Common myeloid progenitor, CD34-positive (primary cell): ENCODE measurements at regions not wholly inside any gene's neighbourhood (a gene's known extent, or its start where the extent isn't known, plus 50 kb on each side); places are given as distances from the start of the nearest gene placed in this dataset.

Experiments
- CTCF ChIA-PET: fragments of 350-600 bp; sonication (Branson Sonifier 250); formaldehyde crosslinking; loops from one replicate; lab custom pipeline; 2021; ENCODE audit warnings: antibody characterized with exemption; lab: Charles Lee
- POLR2A ChIA-PET: fragments of 350-600 bp; sonication (Branson Sonifier 250); formaldehyde crosslinking; loops from one replicate; lab custom pipeline; 2021; ENCODE audit warnings: antibody characterized with exemption; lab: Charles Lee
- DNase-seq, 3 donors: peaks; one replicate each; pipeline versions ENCODE4 v3.0.0 to v3.0.0-alpha.2; 2013
- H3K27ac ChIP-seq, 2 experiments: 1 replicate in 1 of 2; 2 replicates in 1 of 2; pipeline ENCODE4 v1.7.0; 2013; ENCODE audit warnings: inconsistent platforms in 2 of 2, low read length in 2 of 2, mild to moderate bottlenecking in 2 of 2, low read depth in 1 of 2, moderate library complexity in 1 of 2; ENCODE audit not compliant: severe bottlenecking in 2 of 2, insufficient read depth in 1 of 2, poor library complexity in 1 of 2
- H3K27me3 ChIP-seq, 5 experiments: replicated peaks in 2 of 5; 1 replicate in 3 of 5; 2 replicates in 2 of 5; pipeline versions ENCODE4 v1.6.1 to v1.7.0; 2013; ENCODE audit warnings: low read length in 4 of 5, mild to moderate bottlenecking in 2 of 5, moderate library complexity in 2 of 5, inconsistent platforms in 1 of 5; ENCODE audit not compliant: insufficient read depth in 5 of 5, control insufficient read depth in 4 of 5
- H3K36me3 ChIP-seq, 4 experiments: 1 replicate in 2 of 4; 2 replicates in 2 of 4; pipeline versions ENCODE4 v1.6.1 to v1.7.0; 2013; ENCODE audit warnings: low read length in 3 of 4, control low read depth in 1 of 4, mild to moderate bottlenecking in 1 of 4; ENCODE audit not compliant: control insufficient read depth in 4 of 4, insufficient read depth in 4 of 4
- H3K4me1 ChIP-seq, 4 experiments: 1 replicate in 3 of 4; 2 replicates in 1 of 4; pipeline versions ENCODE4 v1.6.1 to v1.7.1; 2013; ENCODE audit warnings: low read length in 3 of 4, mild to moderate bottlenecking in 3 of 4, control low read depth in 1 of 4, inconsistent platforms in 1 of 4, moderate library complexity in 1 of 4; ENCODE audit not compliant: control insufficient read depth in 4 of 4, insufficient read depth in 4 of 4; ENCODE audit errors: control extremely low read depth in 1 of 4
- H3K4me3 ChIP-seq, 7 experiments: 1 replicate in 4 of 7; 2 replicates in 3 of 7; pipeline versions ENCODE4 v1.5.1 to v1.7.0; 2013; ENCODE audit warnings: mild to moderate bottlenecking in 7 of 7, low read length in 6 of 7, moderate library complexity in 6 of 7, inconsistent platforms in 2 of 7, low read depth in 2 of 7, control low read depth in 1 of 7; ENCODE audit not compliant: insufficient read depth in 4 of 7, control insufficient read depth in 1 of 7; ENCODE audit errors: extremely low read depth in 1 of 7
- H3K9me3 ChIP-seq, 5 experiments: 1 replicate in 4 of 5; 2 replicates in 1 of 5; pipeline versions ENCODE4 v1.6.1 to v1.7.1; 2013; ENCODE audit warnings: low read length in 4 of 5, mild to moderate bottlenecking in 2 of 5, inconsistent platforms in 1 of 5, low read depth in 1 of 5, moderate library complexity in 1 of 5; ENCODE audit not compliant: control insufficient read depth in 4 of 5, insufficient read depth in 2 of 5; ENCODE audit errors: control extremely low read depth in 1 of 5
- WGBS: methylation state at CpG from one replicate; pipeline ENCODE4 v1.1.5; 2013; ENCODE audit not compliant: insufficient coverage; 5-methylcytosine and 5-hydroxymethylcytosine counted together

DNA sequence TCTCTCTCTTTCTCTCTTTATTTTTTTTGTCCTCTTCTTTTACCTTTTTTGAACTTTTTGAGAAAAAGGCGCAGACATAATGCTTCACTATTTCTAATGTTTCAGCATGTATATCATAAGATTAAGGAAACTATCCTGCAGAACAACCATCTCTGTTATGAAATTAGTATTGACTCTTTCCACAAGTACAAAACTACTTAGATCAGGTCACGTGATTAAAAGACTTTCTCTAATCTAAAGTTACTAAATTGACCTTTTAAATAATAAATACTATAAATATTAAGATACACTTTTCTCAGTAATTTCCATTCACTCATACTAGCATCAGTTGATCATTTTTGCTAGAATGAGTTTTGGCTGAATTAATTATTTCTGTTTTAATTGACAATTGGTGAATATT is 844.5 kb upstream of the LRFN5 start:
- CTCF ChIA-PET: no interaction called here
- WGBS: no CpG with 5 or more reads among the region's 2 CpGs
- Histone ChIP-seq H3K4me1 (no peaks in the 10 kb centered on the region), H3K27me3 (no peaks in the 10 kb centered on the region), H3K36me3 (no peaks in the 10 kb centered on the region), H3K9me3 (no peaks in the 10 kb centered on the region), H3K27ac (no peak overlapping the region), H3K4me3 (no peak overlapping the region)
- POLR2A ChIA-PET: interaction anchor here (0.5 kb wide), 1 partner anchor 13 kb away, joined by 7 read pairs; no protein-coding TSS in a partner anchor
- DNase-seq: no peak

DNA sequence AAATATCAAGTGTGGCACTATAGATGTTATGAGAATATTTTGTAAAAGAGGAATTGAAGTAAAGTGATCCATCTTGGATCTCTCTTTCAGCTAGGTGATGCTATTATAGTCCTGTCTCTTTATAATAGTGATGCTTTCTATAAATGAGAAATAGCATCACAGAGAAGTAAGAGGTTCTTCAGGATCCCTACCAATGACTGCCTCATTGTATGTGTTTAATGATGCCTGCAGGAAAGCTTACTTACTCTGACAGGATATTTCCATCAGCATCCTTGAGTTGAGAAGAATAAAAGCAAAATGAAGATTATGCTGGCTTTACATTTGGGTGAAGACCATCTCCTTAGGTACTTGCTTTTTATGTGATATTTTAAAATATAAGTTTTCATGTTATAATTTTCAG is 846.0 kb upstream of the LRFN5 start:
- ChIA-PET POLR2A (no interaction called here), CTCF (no interaction called here)
- Histone ChIP-seq H3K36me3 (no peaks in the 10 kb centered on the region), H3K4me3 (no peak overlapping the region), H3K27me3 (no peaks in the 10 kb centered on the region), H3K27ac (no peak overlapping the region), H3K4me1 (no peaks in the 10 kb centered on the region), H3K9me3 (no peaks in the 10 kb centered on the region)
- DNase-seq: no peak

DNA sequence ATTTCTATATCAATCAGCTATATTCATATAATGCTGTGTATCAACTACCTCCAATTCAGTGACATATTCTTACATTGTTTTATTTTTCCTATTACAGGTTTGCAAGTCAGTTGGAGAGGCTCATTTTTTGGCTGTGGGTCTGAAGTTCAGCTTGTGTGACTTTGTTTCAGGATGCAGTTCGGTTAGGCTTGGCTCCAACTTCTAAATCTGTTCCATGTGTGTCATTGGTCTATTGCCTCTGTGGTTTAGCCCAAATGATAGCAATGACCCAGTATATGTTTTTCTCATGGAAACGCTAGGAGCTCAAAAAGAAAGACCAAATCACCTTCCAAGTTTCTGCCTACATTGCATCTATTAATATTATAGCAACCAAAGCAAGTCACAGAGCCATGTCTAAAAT is 848.6 kb upstream of the LRFN5 start:
- no peak overlapping the region for H3K4me3 ChIP-seq
- 88% methylated on average over 1 of the region's 2 CpGs for WGBS
- CTCF ChIA-PET: no interaction called here
- H3K9me3 ChIP-seq: peaks cover 0 to 3% (median 0%) of the 10 kb centered on the region in 5 experiments
- no peaks in the 10 kb centered on the region for H3K4me1 ChIP-seq
- DNase-seq: no peak
- POLR2A ChIA-PET: no interaction called here
- no peaks in the 10 kb centered on the region for H3K27me3 ChIP-seq
- H3K27ac ChIP-seq: no peak overlapping the region
- no peaks in the 10 kb centered on the region for H3K36me3 ChIP-seq

DNA sequence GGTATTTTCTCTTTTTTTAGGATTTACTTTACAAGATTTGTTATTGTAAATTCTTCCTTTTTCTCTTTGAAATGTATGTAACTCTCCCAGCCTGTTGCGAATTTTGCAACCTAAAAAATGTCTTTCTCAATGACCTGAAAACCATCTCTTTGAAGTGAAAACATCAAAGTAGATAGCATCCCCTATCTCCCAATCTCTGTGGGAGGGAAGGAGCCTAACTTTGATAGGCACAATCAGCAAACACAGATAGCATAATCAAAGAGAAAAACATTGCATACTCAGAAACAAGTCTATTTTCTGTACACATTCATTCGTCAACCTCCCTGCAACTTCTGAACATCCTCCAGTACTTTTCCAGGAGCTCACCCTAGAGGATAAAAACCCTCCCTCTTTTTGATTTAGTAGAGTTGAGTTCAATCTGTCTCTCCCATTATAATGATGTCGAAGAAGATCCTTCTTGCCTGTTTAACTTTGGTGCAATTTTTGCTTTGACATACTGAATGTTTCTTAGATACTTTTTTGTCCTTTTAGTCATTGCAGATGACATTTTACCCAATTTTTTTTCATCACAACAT is 849.2 kb upstream of the LRFN5 start:
- Histone ChIP-seq H3K4me3 (no peak overlapping the region), H3K27ac (no peak overlapping the region), H3K9me3 (peaks cover 0 to 3% (median 0%) of the 10 kb centered on the region in 5 experiments), H3K27me3 (no peaks in the 10 kb centered on the region), H3K4me1 (no peaks in the 10 kb centered on the region), H3K36me3 (no peaks in the 10 kb centered on the region)
- DNase-seq: no peak
- 50% methylated on average over 1 of the region's 3 CpGs for WGBS
- ChIA-PET POLR2A (no interaction called here), CTCF (no interaction called here)

DNA sequence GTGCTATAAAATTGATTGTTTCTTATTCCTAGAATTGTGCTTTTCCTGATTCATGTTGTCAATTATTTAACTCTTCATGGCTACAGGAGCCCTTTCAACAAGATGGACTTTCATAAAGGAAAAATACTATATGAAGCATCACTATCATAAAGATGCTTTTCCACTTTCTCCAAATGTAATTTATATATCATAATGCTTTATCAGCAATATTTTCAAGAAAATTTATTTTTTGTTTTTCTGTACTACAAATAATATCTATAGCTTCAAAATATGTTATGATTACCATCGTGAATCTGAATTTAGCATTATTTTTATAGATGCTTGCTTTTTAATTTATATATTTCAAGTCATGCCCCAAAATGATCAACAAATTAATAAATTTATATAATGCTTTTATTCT is 873.5 kb upstream of the LRFN5 start:
- ChIA-PET POLR2A (no interaction called here), CTCF (no interaction called here)
- Histone ChIP-seq H3K4me1 (no peaks in the 10 kb centered on the region), H3K36me3 (no peaks in the 10 kb centered on the region), H3K4me3 (no peak overlapping the region), H3K9me3 (peaks cover 0 to 8% (median 0%) of the 10 kb centered on the region in 5 experiments), H3K27me3 (no peaks in the 10 kb centered on the region), H3K27ac (no peak overlapping the region)
- no peak for DNase-seq
- WGBS: no CpG with 5 or more reads among the region's 1 CpG

DNA sequence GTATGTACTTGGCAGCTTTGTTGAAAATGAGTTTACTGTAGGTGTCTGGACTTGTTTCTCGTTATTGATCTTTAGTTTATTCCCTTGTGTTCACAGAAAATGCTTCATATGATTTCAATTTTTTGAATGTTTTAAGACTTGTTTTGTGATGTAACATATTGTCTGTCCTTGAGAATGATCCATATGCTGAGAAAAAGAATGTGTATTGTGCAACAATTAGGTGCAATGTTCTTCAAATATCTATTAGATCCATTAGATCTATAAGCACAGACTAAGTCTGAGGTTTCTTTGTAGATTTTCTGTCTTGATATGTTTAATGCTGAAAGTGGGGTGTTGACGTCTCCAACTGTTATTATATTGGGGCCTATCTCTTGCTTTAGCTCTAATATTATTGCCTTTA is 879.6 kb upstream of the LRFN5 start:
- POLR2A ChIA-PET: no interaction called here
- WGBS: 80% methylated on average over 1 of the region's 2 CpGs
- Histone ChIP-seq H3K27ac (no peak overlapping the region), H3K9me3 (peaks cover 0 to 2% (median 0%) of the 10 kb centered on the region in 5 experiments), H3K27me3 (no peaks in the 10 kb centered on the region), H3K4me1 (no peaks in the 10 kb centered on the region), H3K36me3 (no peaks in the 10 kb centered on the region), H3K4me3 (no peak overlapping the region)
- DNase-seq: no peak
- CTCF ChIA-PET: no interaction called here

DNA sequence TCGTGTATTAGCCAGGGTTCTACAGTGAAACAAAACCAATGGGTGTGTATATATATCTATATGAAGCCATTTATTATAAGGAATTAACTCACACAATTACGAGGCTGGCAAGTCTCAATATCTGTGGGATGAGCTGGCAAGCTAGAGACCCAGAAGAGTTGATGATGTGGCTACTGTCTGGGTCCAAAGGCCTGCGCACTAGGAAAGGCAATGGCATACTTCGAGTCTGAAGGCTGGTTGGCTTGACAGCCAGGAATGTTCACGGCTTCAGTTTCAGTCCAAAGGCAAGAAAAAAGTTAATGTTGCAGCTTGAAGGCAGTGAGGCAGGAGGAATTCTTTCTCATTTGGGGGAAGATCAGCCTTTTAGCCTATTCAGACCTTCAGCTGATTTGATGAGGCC is 893.3 kb upstream of the LRFN5 start:
- 97% methylated on average over 3 of the region's 5 CpGs for WGBS
- ChIA-PET POLR2A (no interaction called here), CTCF (no interaction called here)
- H3K4me3 ChIP-seq: no peak overlapping the region
- H3K9me3 ChIP-seq: peaks cover 0 to 5% (median 0%) of the 10 kb centered on the region in 5 experiments
- H3K27me3 ChIP-seq: no peaks in the 10 kb centered on the region
- no peaks in the 10 kb centered on the region for H3K4me1 ChIP-seq
- no peak overlapping the region for H3K27ac ChIP-seq
- DNase-seq: no peak
- H3K36me3 ChIP-seq: no peaks in the 10 kb centered on the region
